Thyroid gland (tissue), 4 donors: ENCODE measurements at regions not wholly inside any gene's neighbourhood (a gene's known extent, or its start where the extent isn't known, plus 50 kb on each side); places are given as distances from the start of the nearest gene placed in this dataset.

Source experiments
- DNase-seq, 2 donors: peaks; one replicate each; pipeline ENCODE4 v3.0.0-alpha.2; 2019
- H3K27ac ChIP-seq, 3 donors: fragments of 200-600 bp; sonication (generic); 1 replicate in 2 of 3; 2 replicates in 1 of 3; pipeline ENCODE4 v1.5.1; 2016 to 2019; ENCODE audit warnings: mild to moderate bottlenecking in 1 of 3, moderate library complexity in 1 of 3
- H3K27me3 ChIP-seq: fragments of 200-600 bp; sonication (generic); one replicate; pipeline ENCODE4 v1.5.1; 2019
- H3K36me3 ChIP-seq, 2 donors: fragments of 200-600 bp; sonication (generic); one replicate each; pipeline ENCODE4 v1.5.1; 2016 to 2019
- H3K4me1 ChIP-seq, 2 donors: fragments of 200-600 bp; sonication (generic); one replicate each; pipeline ENCODE4 v1.5.1; 2017 to 2019
- H3K4me3 ChIP-seq, 3 donors: fragments of 200-600 bp; sonication (generic); replicated peaks in 1 of 3; 1 replicate in 2 of 3; 2 replicates in 1 of 3; pipeline ENCODE4 v1.5.1; 2016; ENCODE audit warnings: mild to moderate bottlenecking in 1 of 3
- H3K9me3 ChIP-seq: fragments of 200-600 bp; sonication (generic); one replicate; pipeline ENCODE4 v1.5.1; 2017
- CTCF ChIP-seq, 6 experiments: fragments of 200-600 bp in 3 of 6; fragments of 450-650 bp in 3 of 6; sonication (generic) in 3 of 6; IDR thresholded peaks; one replicate each; pipeline ENCODE4 v1.5.1; 2016 to 2019; ENCODE audit warnings: antibody characterized with exemption in 6 of 6, mild to moderate bottlenecking in 2 of 6, inconsistent platforms in 1 of 6, moderate library complexity in 1 of 6
- POLR2A ChIP-seq, 2 donors: fragments of 450-650 bp; IDR thresholded peaks; one replicate each; pipeline ENCODE4 v1.6.1; 2017; ENCODE audit warnings: antibody characterized with exemption in 2 of 2, mild to moderate bottlenecking in 2 of 2, moderate library complexity in 1 of 2
- WGBS, 2 donors: methylation state at CpG; one replicate each; pipeline ENCODE4 v1.1.5; 2017; 5-methylcytosine and 5-hydroxymethylcytosine counted together
- intact Hi-C: fragments of 100-400 bp; cut with DNase I; formaldehyde crosslinking; loops from one replicate; pipeline ENCODE4 v1.15.1; 2023

- Histone ChIP-seq H3K4me1 (no peaks in the 10 kb centered on the region), H3K27ac (no peak overlapping the region), H3K9me3 (no peaks in the 10 kb centered on the region), H3K36me3 (no peaks in the 10 kb centered on the region), H3K27me3 (no peaks in the 10 kb centered on the region), H3K4me3 (no peak overlapping the region)
- no peak for DNase-seq
- TF ChIP-seq POLR2A (IDR thresholded peaks at IDR 0.05) (no peak), CTCF (IDR thresholded peaks at IDR 0.05) (no peak)
- intact Hi-C loops: no loop called here
Measured at GRCh38 chr12:66049538-66050282, 80.8 kb downstream of the LLPH start.

GRCh38 chr12:66048835-66049537, 81.6 kb downstream of the LLPH start:
- Histone ChIP-seq H3K9me3 (no peaks in the 10 kb centered on the region), H3K36me3 (no peaks in the 10 kb centered on the region), H3K27ac (no peak overlapping the region), H3K4me1 (no peaks in the 10 kb centered on the region), H3K27me3 (no peaks in the 10 kb centered on the region), H3K4me3 (no peak overlapping the region)
- TF ChIP-seq POLR2A (IDR thresholded peaks at IDR 0.05): no peak
- TF ChIP-seq CTCF (IDR thresholded peaks at IDR 0.05): no peak
- no peak for DNase-seq
- WGBS, 2 donors: 84 to 86% methylated on average over 9 of the region's 9 CpGs
- intact Hi-C loops: no loop called here

GRCh38 chr12:66048218-66048834, 82.2 kb downstream of the LLPH start:
- Histone ChIP-seq H3K9me3 (no peaks in the 10 kb centered on the region), H3K27me3 (no peaks in the 10 kb centered on the region), H3K4me1 (no peaks in the 10 kb centered on the region), H3K4me3 (no peak overlapping the region), H3K27ac (no peak overlapping the region), H3K36me3 (no peaks in the 10 kb centered on the region)
- no peak for DNase-seq
- TF ChIP-seq CTCF (IDR thresholded peaks at IDR 0.05): no peak
- no peak for TF ChIP-seq POLR2A (IDR thresholded peaks at IDR 0.05)
- WGBS, 2 donors: 77 to 87% methylated on average over 8 of the region's 8 CpGs
- intact Hi-C loops: no loop called here

- H3K9me3 ChIP-seq: no peaks in the 10 kb centered on the region
- H3K4me1 ChIP-seq: no peaks in the 10 kb centered on the region
- TF ChIP-seq POLR2A (IDR thresholded peaks at IDR 0.05): no peak
- no peak for TF ChIP-seq CTCF (IDR thresholded peaks at IDR 0.05)
- no peak overlapping the region for H3K4me3 ChIP-seq
- intact Hi-C loops: no loop called here
- H3K27me3 ChIP-seq: no peaks in the 10 kb centered on the region
- no peak overlapping the region for H3K27ac ChIP-seq
- WGBS, 2 donors: 100% methylated on average over 1 of the region's 1 CpG
- no peaks in the 10 kb centered on the region for H3K36me3 ChIP-seq
- no peak for DNase-seq
Measured at GRCh38 chr12:66047411-66048021, 83.0 kb downstream of the LLPH start.
